K562 (cell line): ENCODE measurements at regions not wholly inside any gene's neighbourhood (a gene's known extent, or its start where the extent isn't known, plus 50 kb on each side); places are given as distances from the start of the nearest gene placed in this dataset.

Experiments
- ADNP ChIP-seq: fragments of 200-800 bp; sonication (Bioruptor generic); IDR thresholded peaks from 2 replicates; pipeline ENCODE4 v1.6.1; 2016; ENCODE audit warnings: missing genetic modification characterization, missing compliant biosample characterization
- BRCA1 ChIP-seq, 2 experiments: fragments of 450-650 bp in 1 of 2; sonication (generic) in 1 of 2; formaldehyde crosslinking in 1 of 2; IDR thresholded peaks; 2 replicates each; pipeline versions ENCODE4 v1.5.0 to v1.6.1; 2017 to 2020; ENCODE audit warnings: mild to moderate bottlenecking in 1 of 2, missing genetic modification reagents in 1 of 2
- CBX1 ChIP-seq: sonication (generic); IDR thresholded peaks from 2 replicates; pipeline ENCODE4 v1.6.1; 2016; ENCODE audit warnings: antibody characterized with exemption, low read depth, mild to moderate bottlenecking
- CTCF ChIP-seq, 3 experiments: IDR thresholded peaks in 2 of 3; conservative IDR thresholded peaks in 1 of 3; 2 replicates each; pipeline ENCODE4 v1.5.1; 2011 to 2012; ENCODE audit warnings: low read length in 3 of 3, mild to moderate bottlenecking in 3 of 3, control low read depth in 2 of 3, improper control_type of control experiment in 1 of 3, inconsistent platforms in 1 of 3, low read depth in 1 of 3, mixed read lengths in 1 of 3, moderate library complexity in 1 of 3; ENCODE audit not compliant: insufficient read depth in 2 of 3
- EZH2 ChIP-seq: IDR thresholded peaks from 2 replicates; pipeline ENCODE4 v1.6.1; 2012; ENCODE audit warnings: low read depth, mild to moderate bottlenecking, inconsistent platforms, low read length, borderline replicate concordance
- FOXP1 ChIP-seq: sonication (generic); formaldehyde crosslinking; IDR thresholded peaks from 2 replicates; pipeline ENCODE4 v1.8.0; 2022; ENCODE audit warnings: mild to moderate bottlenecking, missing genetic modification reagents
- SAFB2 ChIP-seq: fragments of 200-400 bp; formaldehyde crosslinking; IDR thresholded peaks from 2 replicates; pipeline ENCODE4 v1.6.1; 2018; ENCODE audit warnings: borderline replicate concordance, low read length, low read depth, moderate library complexity; ENCODE audit not compliant: severe bottlenecking
- SMARCE1 ChIP-seq: fragments of 450-650 bp; IDR thresholded peaks from 2 replicates; pipeline ENCODE4 v1.7.1; 2016; ENCODE audit warnings: mild to moderate bottlenecking
- ZNF274 ChIP-seq: IDR thresholded peaks from 2 replicates; pipeline ENCODE4 v1.6.1; 2011; ENCODE audit warnings: low read depth, mild to moderate bottlenecking, low read length, moderate library complexity, borderline replicate concordance

GRCh38 chr7:47669901-47670384 lies 88.0 kb upstream of the TNS3 start:
- TF ChIP-seq CTCF (IDR thresholded peaks at IDR 0.05 in 2 of 3, conservative IDR thresholded peaks at IDR 0.05 in 1 of 3; ENCODE audit: insufficient read depth in 2 of 3, low read depth in 1 of 3, low read length in 3 of 3) (no peak), BRCA1 (IDR thresholded peaks at IDR 0.05) (no peak), BRCA1 (CRISPR knock-in tag; IDR thresholded peaks at IDR 0.05) (no peak), ADNP (no peak), CBX1 (no peak), SMARCE1 (no peak), SAFB2 (no peak), FOXP1 (CRISPR knock-in tag) (no peak), ZNF274 (no peak), EZH2 (no peak)
